ENCODE measurements at regions not wholly inside any gene's neighbourhood (a gene's known extent, or its start where the extent isn't known, plus 50 kb on each side); places are given as distances from the start of the nearest gene placed in this dataset.

GRCh38 chr2:88892207-88892606, 200.7 kb downstream of the RPIA start:
- H3K4me1 ChIP-seq = no peaks in the 10 kb centered on the region
- no peaks in the 10 kb centered on the region for H3K9me3 ChIP-seq
- DNase-seq (ENCODE audit: low spot score in 2 of 2) = no peak
- intact Hi-C loops (cut with DNase I; ENCODE audit: low total_unique reads) = no loop called here
- H3K4me3 ChIP-seq = no peak overlapping the region
- TF ChIP-seq POLR2A (IDR thresholded peaks at IDR 0.05) (no peak), CTCF (IDR thresholded peaks at IDR 0.05) (no peak), POLR2AphosphoS5 (IDR thresholded peaks at IDR 0.05) (no peak)
- H3K27me3 ChIP-seq = no peaks in the 10 kb centered on the region
- no peaks in the 10 kb centered on the region for H3K36me3 ChIP-seq
- H3K27ac ChIP-seq = no peak overlapping the region

DNA sequence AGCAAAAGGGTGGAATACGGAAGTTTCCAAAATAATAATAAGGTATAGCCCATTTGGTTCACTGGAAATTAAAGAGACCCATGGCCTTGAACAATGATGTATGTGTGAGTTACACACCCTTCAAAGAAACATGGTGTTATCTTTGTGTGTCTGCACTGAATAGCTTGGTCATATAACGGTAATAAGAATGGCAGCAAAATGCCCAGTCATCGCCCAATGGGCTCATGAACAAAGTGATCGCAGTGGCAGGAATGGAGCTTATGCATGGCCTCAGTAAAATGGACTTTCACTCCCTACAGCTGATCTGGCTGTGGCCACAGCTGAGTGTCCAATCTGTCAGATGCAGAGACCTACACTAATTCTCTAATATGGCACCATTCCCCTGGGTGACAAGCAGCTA, 201.3 kb downstream of the RPIA start:
- no peaks in the 10 kb centered on the region for H3K4me1 ChIP-seq
- intact Hi-C loops (cut with DNase I; ENCODE audit: low total_unique reads) = no loop called here

GRCh38 chr2:88896971-88897370, 205.5 kb downstream of the RPIA start:
- H3K4me3 ChIP-seq = no peak overlapping the region
- no peaks in the 10 kb centered on the region for H3K36me3 ChIP-seq

More for the DNA sequence above, 201.3 kb downstream of the RPIA start:
- Histone ChIP-seq H3K27ac (no peak overlapping the region), H3K27me3 (no peaks in the 10 kb centered on the region), H3K36me3 (no peaks in the 10 kb centered on the region), H3K4me3 (no peak overlapping the region), H3K9me3 (no peaks in the 10 kb centered on the region)
- no peak for DNase-seq (ENCODE audit: low spot score in 2 of 2)
- no peak for TF ChIP-seq CTCF (IDR thresholded peaks at IDR 0.05)
- no peak for TF ChIP-seq POLR2AphosphoS5 (IDR thresholded peaks at IDR 0.05)
- no peak for TF ChIP-seq POLR2A (IDR thresholded peaks at IDR 0.05)

GRCh38 chr2:88897715-88898114, 206.2 kb downstream of the RPIA start:
- no peak for DNase-seq (ENCODE audit: low spot score in 2 of 2)
- TF ChIP-seq CTCF (IDR thresholded peaks at IDR 0.05) (no peak), POLR2AphosphoS5 (IDR thresholded peaks at IDR 0.05) (no peak), POLR2A (IDR thresholded peaks at IDR 0.05) (no peak)
- no peak overlapping the region for H3K4me3 ChIP-seq
- intact Hi-C loops (cut with DNase I; ENCODE audit: low total_unique reads) = no loop called here
- no peaks in the 10 kb centered on the region for H3K36me3 ChIP-seq
- H3K27me3 ChIP-seq = peaks cover 0 to 8% of the 10 kb centered on the region in 2 donors
- H3K27ac ChIP-seq = no peak overlapping the region
- no peaks in the 10 kb centered on the region for H3K4me1 ChIP-seq
- no peaks in the 10 kb centered on the region for H3K9me3 ChIP-seq

More at GRCh38 chr2:88896971-88897370, 205.5 kb downstream of the RPIA start:
- intact Hi-C loops (cut with DNase I; ENCODE audit: low total_unique reads) = no loop called here
- Histone ChIP-seq H3K27ac (no peak overlapping the region), H3K27me3 (peaks cover 0 to 8% of the 10 kb centered on the region in 2 donors), H3K9me3 (no peaks in the 10 kb centered on the region), H3K4me1 (no peaks in the 10 kb centered on the region)
- TF ChIP-seq CTCF (IDR thresholded peaks at IDR 0.05) = no peak
- TF ChIP-seq POLR2AphosphoS5 (IDR thresholded peaks at IDR 0.05) = no peak
- no peak for TF ChIP-seq POLR2A (IDR thresholded peaks at IDR 0.05)
- no peak for DNase-seq (ENCODE audit: low spot score in 2 of 2)

DNA sequence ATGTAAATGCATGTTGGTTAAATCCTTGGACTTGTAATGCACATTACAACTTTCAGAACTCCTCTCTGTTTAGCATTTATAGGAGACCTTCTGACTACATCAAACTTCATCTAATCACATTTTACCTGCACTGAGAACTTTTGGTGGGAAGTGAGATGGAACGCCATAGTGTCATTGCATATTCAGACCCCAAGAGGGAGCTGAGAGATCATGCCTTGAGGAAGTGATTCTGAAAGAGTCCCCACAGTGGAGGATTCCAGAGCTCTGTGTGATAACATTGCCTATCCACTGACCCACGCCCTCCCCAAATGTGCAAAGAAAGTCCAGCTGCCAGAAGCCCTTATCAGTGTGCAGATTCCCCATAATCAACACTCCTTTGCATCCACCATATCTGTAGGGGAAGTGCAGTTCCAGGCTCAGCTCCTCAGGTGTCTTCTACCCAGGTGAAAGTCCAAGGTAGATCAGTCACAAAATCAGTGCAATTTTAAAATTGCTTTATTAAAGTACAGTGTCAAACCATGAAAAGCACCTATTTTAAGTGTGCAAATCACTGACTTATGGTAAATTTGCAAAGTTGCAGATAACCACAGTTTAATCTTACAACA, 212.4 kb downstream of the RPIA start:
- no peaks in the 10 kb centered on the region for H3K4me1 ChIP-seq
- no peaks in the 10 kb centered on the region for H3K36me3 ChIP-seq
- DNase-seq (ENCODE audit: low spot score in 2 of 2) = no peak
- H3K27me3 ChIP-seq = peaks cover 0 to 8% of the 10 kb centered on the region in 2 donors
- TF ChIP-seq CTCF (IDR thresholded peaks at IDR 0.05) = peak in 1 of 3 donors; percentile 59
- no peak for TF ChIP-seq POLR2A (IDR thresholded peaks at IDR 0.05)
- no peak for TF ChIP-seq POLR2AphosphoS5 (IDR thresholded peaks at IDR 0.05)
- intact Hi-C loops (cut with DNase I; ENCODE audit: low total_unique reads) = no loop called here
- no peak overlapping the region for H3K4me3 ChIP-seq
- no peaks in the 10 kb centered on the region for H3K9me3 ChIP-seq
- no peak overlapping the region for H3K27ac ChIP-seq
